GM12873 (cell line): ENCODE measurements at regions not wholly inside any gene's neighbourhood (a gene's known extent, or its start where the extent isn't known, plus 50 kb on each side); places are given as distances from the start of the nearest gene placed in this dataset.

ENCODE experiments used
- TF ChIP-seq, protein P1 (sequence below): IDR thresholded peaks from 2 replicates; pipeline ENCODE4 v1.5.1; 2012; ENCODE audit warnings: low read depth, mild to moderate bottlenecking, moderate library complexity, low read length, control low read depth; ENCODE audit not compliant: insufficient read depth; ENCODE audit errors: missing control alignments

DNA sequence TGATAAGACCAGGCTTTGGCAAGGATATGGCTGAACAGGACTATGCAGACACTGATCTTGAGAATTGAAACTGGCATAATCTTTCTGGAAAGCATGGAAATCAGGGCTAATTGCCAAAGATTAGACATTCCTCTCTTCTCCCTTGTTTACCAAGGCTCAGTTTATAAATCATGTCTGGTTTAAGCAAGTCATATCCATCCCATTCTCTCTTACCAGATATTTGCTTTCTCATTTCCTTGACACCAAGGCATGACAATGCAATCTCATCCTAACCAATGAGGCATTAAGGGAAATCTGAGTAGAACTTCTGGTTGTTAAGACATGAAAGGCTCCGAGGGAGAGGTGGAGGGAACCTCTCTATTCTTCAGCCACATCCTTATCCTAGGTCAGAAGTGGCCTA lies 110.3 kb upstream of the CEP85L start:
- TF ChIP-seq, protein P1, sequence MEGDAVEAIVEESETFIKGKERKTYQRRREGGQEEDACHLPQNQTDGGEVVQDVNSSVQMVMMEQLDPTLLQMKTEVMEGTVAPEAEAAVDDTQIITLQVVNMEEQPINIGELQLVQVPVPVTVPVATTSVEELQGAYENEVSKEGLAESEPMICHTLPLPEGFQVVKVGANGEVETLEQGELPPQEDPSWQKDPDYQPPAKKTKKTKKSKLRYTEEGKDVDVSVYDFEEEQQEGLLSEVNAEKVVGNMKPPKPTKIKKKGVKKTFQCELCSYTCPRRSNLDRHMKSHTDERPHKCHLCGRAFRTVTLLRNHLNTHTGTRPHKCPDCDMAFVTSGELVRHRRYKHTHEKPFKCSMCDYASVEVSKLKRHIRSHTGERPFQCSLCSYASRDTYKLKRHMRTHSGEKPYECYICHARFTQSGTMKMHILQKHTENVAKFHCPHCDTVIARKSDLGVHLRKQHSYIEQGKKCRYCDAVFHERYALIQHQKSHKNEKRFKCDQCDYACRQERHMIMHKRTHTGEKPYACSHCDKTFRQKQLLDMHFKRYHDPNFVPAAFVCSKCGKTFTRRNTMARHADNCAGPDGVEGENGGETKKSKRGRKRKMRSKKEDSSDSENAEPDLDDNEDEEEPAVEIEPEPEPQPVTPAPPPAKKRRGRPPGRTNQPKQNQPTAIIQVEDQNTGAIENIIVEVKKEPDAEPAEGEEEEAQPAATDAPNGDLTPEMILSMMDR, result no peak

DNA sequence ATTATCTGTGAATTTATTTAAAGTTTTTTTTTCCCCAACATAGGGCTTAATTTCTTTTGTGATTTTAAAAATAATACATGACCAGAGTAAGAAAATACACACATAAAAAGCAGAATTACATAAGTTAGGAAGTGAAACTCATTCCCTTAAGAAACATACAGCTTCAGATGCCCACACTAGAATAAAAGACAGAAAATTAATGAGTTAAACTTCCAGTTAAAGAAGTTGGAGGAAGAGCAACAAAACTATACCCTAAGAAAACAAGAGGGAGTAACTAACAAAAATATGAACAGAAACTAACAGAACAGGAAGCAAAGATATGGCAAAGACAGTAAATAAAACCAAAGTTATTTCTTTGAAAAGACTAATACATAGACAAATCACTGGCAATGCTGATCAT lies 107.6 kb upstream of the CEP85L start:
- TF ChIP-seq, protein P1, result no peak

GRCh38 chr6:118755941-118756646 lies 104.7 kb upstream of the CEP85L start:
- TF ChIP-seq, protein P1, result no peak

DNA sequence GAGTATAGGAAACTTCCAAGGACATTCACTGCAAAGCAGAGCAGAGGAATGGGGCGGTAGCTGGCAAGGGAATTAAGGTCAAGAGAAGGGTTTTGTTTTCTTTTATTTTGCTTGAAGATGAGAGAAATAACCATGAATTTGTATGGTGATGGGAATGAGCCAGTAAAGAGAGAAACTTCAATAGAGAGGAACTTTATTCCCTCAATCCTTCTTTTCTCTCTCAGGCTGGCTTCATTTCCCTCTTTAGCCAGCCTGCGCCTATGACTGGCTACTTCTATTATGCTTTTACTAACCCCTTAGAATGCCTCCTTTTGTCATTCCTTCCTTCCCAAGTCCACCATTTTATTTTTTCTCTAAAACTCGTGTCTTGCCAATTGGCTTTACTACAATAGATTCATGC lies 101.4 kb upstream of the CEP85L start:
- TF ChIP-seq, protein P1, result no peak

- TF ChIP-seq, protein P1, result no peak
Observed at GRCh38 chr6:118751072-118751471, 99.7 kb upstream of the CEP85L start.

DNA sequence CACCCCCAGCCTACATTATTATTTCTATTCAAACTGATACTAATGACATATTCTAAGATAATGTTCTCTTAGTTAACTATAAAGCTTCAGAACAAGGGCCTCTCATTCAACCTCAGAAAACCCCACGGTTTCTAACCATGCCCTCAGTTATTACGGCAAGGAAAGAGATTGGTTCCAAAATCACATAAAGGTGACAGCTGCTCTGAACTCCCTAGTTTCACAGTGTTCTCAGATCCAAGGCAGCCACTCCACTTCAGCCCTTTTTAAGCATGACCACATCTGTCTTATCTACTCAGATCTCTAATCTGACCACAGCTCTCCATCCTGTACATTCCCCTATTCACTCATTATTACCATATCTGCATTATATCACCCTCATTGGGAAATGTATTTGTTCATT lies 98.8 kb upstream of the CEP85L start:
- TF ChIP-seq, protein P1, result no peak

GRCh38 chr6:118748311-118749062 lies 97.1 kb upstream of the CEP85L start:
- TF ChIP-seq, protein P1, result no peak
